ENCODE measurements at regions not wholly inside any gene's neighbourhood (a gene's known extent, or its start where the extent isn't known, plus 50 kb on each side); places are given as distances from the start of the nearest gene placed in this dataset.
A peak's percentile ranks its signal among the peaks of the same experiment; 100 is the strongest.

DNA sequence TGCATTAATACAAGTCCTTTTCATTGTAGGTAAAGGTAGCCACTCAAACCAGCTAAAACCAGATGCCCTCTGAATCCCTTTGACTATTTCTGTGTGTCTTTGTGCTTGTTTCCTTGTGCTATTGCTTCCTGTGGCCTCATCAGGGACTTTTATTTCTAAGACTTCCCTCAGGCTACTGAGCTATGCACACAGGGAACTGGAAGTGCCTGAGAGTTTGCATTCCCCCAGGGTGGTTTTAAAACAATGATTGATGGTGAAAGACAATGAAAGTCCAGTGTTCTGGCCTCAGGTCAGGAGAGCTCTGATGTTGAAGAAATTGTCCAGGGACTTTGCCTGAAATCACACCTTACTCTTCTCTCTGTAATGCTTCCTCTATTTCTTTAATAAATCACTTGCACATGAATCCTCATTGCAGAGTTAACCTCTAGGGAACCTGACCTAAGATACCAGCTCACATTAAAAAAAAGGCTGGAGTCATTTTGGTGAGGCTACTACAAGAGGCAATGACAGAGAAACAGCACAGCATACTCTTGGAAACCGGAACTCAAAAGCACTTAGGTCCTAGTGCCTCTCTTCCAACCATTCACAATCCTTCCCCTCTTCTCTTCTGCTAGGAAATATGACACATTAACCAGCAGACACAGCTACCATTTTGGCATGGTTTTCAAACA is 158.1 kb upstream of the NREP start:
- no peak for FAIRE-seq
- DNase-seq (ENCODE audit: insufficient read length, low spot score) = no peak

DNA sequence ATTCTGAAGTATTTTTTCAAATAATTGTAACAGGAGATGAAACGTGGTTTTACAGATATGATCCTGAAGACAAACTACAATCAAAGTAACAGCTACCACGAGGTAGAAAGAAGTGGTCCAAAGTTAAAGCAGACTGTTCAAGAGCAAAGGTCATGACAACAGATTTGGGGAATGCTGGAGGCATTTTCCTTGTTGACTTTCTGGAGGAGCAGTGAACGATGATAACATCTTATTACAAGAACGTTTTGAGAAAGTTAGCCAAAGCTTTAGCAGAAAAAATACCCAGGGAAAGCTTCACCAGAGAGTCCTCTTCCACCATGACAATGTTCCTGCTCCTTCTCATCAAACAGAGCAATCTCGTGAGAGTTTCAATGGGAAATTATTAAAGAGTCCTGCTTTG is 145.4 kb upstream of the NREP start:
- FAIRE-seq = no peak
- DNase-seq (ENCODE audit: insufficient read length, low spot score) = no peak

DNA sequence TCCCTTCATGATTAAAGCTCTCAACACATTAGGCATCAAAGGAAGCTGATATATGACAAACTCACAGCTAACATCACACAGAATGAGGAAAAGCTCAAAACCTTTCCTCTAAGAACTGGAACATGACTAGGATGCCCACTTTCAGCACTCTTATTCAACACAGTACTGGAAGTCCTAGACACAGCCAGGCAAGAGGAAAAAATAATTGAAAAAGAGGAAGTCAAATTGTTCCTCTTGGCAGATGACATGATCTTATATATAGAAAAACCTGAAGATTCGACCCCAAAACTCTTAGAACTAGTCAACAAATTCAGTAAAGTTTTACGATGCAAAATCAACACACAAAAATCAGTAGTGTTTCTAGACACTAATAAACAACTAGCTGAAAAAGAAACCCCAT is 144.3 kb upstream of the NREP start:
- FAIRE-seq (no peak), DNase-seq (ENCODE audit: insufficient read length, low spot score) (no peak)

- FAIRE-seq (no peak), DNase-seq (ENCODE audit: insufficient read length, low spot score) (no peak)
These were observed 136.0 kb upstream of the NREP start for GRCh38 chr5:111892949-111893348.

DNA sequence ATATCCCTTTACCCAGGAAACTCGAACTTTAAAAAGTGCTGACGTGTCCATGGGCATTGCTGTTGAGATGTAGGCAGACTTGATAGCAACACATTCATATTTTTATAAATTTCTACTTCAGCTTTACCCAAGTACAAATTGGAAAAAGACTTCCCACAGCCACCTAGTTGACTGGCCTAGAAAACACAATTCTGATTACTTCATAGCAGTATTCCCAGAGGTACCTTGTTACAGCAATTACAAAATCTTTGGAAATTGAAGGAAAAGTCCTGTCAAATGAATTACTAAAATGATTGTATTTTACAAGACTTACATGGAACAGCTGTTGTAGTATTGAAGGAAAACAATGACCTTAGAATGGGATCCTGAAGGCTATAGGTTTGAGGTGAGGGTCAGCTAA is 130.7 kb upstream of the NREP start:
- DNase-seq (ENCODE audit: insufficient read length, low spot score) = no peak
- FAIRE-seq = no peak

DNA sequence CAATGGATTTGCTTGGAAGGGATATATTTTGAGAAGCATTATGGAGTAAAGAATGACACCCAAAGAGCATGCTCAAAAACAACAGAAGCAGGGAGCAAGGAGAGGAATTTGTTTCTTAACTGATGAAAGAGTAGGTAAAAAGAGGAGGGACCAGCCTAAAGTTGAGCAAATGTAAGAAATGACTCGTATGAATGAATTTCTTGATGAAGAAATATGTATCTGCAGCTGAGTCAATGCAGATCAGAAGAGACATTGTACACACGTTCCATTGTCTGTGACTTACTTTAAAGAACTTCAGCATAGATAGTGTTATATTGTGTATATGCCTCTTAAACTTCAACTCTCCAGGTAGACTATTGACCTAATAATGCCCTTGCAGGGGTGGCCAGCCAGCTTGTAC is 112.7 kb upstream of the NREP start:
- DNase-seq (ENCODE audit: insufficient read length, low spot score) = no peak
- FAIRE-seq = no peak

DNA sequence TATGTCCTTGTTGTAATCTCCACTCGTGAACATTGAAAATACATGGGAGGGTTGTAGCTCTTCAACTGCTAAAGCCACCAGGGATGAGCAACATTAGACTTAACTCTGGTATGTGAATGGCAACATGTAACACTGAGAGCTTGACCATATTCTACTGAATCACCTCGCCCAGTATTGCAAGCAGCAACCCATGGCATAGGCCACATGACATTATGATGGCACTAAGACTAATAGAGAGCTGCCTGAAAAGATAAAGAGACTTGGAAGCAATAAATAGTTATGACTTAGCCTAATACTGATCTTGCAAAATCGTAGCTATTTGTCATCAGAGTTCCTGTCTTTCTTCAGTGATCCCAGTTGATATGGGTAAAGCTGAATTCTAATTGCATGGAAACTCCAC is 108.4 kb upstream of the NREP start:
- no peak for FAIRE-seq

GRCh38 chr5:111863801-111864200 is 106.8 kb upstream of the NREP start:
- no peak for FAIRE-seq
- no peak for DNase-seq (ENCODE audit: insufficient read length, low spot score)

More for the DNA sequence above, 108.4 kb upstream of the NREP start:
- DNase-seq (ENCODE audit: insufficient read length, low spot score) = no peak

- no peak for FAIRE-seq
- no peak for DNase-seq (ENCODE audit: insufficient read length, low spot score)
These were observed 102.7 kb upstream of the NREP start for GRCh38 chr5:111859533-111860270.

DNA sequence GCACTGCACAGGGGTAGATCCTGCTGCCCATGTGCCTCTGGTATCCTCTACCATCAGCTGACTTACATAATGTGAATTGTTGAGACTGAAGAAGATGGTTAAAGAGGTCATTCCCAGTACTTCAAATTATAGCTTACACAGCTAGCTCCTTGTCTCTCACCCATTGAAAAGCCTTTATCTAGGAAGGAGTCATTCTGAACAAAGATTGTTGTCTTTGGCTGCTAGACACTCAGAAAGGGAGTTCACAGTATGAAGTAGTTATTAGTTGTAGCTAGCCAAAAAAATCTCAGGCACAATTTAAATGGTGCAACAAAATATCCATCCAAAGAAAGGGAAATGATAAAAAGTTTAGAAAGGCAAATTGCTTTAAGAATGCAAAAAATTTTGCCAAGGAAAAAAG is 102.0 kb upstream of the NREP start:
- no peak for FAIRE-seq
- DNase-seq (ENCODE audit: insufficient read length, low spot score) = no peak

GRCh38 chr5:111857623-111858022 is 100.6 kb upstream of the NREP start:
- DNase-seq (ENCODE audit: insufficient read length, low spot score) (no peak), FAIRE-seq (no peak)

DNA sequence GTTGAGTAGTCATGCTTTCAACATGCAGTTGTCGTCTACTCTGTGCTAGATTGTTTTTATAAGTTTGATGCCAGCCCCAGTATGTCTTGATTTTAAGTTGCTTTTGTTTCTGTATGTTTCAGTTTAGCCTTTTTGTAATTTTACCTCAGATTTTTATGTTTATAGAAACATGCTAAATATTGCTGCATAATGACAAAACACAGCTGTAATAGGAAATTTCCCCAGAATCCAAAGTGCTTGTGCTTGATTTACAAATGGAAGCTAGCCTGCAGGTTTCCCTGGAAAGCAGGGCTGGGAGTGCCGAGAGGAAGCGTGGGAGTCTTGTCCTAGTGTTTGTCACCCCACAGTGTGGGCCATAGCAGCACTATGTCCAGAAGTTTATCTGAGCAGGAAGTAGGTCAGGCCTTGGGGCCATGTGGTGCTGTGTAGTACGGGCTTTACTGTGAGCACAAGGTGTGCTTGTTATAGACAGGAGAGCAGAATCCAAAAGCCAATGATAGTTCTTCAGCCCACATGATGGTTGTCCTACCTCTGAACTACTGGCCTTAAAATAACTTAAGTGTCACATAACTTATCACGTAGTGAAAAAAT is 100.0 kb upstream of the NREP start:
- FAIRE-seq (no peak), DNase-seq (ENCODE audit: insufficient read length, low spot score) (no peak)

DNA sequence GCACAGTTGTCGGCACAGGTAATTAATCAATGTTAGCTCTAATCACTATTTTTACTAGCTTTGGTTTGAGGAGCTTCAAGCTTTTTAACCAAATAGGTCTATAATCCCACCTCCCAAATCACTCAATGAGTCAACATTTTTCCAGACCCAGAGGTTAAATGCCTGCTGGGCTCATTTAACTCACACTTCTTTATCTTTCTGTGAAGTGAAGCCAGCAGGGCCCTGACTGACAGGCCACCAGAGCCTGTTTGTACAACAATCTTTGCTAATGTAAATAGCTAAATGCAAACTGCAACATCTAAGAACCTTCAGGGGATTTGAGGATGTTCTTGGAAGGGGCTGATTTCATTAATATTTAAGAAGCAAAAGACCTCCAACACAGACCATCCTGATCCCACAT is 98.4 kb upstream of the NREP start:
- FAIRE-seq (no peak), DNase-seq (ENCODE audit: insufficient read length, low spot score) (no peak)

DNA sequence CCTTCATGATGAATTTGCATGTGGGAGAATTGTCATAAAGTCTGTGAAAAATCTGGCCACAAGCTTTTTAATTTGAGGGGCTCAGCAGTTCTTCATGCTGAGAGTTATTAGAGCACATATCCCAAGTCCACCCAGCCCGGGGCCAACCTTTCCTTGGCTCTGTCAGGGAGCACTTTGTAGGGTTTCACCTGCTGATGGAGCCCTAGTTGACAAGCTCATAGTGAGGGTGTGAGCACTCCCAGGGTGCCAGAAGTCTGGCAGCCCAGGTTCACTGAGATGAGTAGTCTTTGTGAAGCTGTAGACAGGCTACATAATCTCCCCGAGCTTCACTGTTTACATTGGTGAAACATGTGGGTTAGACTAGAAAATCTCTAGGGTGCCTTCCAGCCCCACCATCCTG is 97.2 kb upstream of the NREP start:
- FAIRE-seq (no peak), DNase-seq (ENCODE audit: insufficient read length, low spot score) (no peak)

- peak; percentile 86 for FAIRE-seq
These were observed 96.8 kb upstream of the NREP start for GRCh38 chr5:111853748-111854147.

DNA sequence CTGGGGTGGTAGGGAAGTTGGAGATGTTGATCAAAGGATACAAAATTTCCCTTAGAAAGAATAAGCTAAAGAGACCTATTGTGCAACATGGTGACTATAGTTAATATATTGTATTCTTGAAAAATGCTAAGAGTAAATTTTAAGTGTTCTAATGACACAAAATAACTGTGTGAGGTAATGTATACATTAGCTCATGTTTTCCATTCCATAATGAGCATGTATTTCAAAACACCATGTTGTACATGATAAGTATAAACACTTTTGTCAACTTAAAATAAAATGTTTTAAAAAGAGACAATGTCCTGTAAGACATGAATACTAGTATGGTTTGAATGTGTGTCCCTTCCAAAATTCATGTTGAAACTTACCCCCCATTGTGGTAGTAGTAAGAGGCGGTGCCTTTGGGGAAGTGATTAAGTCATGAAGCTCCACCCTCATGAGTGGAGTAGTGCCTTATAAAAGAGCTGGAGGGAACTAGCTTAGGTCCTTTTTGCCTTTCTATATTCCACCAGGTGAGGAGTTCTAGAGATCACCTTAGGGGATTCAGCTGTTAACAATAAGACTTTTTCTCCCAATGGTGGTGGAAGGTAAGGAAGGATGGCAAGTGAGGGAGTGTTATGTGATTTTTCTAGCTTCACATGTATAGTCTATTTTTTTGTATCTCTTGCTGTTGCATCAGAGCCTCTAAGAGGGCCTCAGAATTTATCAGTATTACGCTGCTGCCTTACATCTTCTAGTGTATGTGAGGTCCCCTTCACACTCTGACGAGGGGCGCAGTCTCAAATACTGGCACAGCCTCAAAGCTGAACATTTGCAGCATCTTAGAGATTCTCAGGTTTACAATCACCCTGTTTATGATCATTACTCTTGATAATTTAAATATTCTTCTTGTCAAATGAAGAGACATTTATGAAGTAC is 94.9 kb upstream of the NREP start:
- no peak for FAIRE-seq

More at GRCh38 chr5:111853748-111854147, 96.8 kb upstream of the NREP start:
- DNase-seq (ENCODE audit: insufficient read length, low spot score) = peak; percentile 12

DNA sequence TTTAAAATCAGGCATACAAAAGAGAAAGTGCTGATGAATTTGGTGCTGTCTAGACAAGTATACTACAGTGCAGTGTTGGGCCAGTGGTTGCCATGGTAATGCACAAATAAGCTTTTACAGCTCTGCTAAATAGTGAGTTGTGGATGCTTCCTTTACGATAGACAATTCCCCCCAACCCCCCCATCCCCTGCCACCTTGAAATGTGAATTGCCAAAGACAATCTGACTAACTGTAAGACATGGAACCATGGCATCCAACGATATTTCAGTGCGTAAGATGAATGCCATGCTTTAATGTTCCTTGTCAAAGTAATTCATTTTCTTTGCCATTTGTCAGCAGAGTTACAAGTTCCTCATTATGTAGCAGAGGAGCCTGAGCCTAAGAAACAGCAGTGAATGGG is 91.5 kb upstream of the NREP start:
- DNase-seq (ENCODE audit: insufficient read length, low spot score) = no peak
- no peak for FAIRE-seq

More for the DNA sequence above, 94.9 kb upstream of the NREP start:
- DNase-seq (ENCODE audit: insufficient read length, low spot score) = no peak

DNA sequence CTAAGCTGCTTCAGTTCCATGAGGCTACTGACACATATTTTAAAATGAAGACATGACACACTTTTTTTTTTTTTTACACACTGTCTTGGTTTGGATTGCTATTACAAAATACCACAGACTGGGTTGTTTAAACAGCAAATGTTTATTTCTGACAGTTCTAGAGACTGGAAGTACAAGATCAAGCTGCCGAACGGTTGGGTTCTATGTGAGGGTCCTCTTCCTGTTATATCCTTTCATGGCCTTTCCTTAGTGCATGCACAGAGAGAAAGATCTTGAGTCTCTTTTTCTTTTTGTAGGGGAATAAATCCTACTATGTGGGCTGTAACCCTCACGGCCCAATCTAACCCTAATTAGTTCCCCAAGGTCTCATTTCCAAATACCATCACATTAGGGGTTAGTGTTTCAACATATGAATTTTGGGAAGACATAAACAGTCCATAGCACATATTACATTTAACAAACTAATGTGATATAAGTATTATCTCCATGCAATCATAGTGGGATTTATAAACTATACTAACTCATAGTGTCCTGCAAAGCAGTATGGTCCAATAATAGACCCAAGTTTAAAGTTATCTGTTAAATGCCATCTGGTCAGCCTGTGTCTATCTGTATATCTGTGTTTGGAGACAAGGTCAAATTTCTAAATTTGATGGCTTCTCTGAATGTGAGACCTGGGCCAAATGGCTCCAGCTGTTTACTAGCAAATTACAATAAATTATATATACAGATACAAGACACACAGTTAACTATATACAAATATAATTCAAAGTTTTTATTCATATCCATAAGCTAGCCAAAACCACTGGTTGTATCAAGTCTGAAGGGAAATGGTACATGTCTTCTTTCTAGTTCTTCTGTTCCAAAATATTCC is 90.3 kb upstream of the NREP start:
- DNase-seq (ENCODE audit: insufficient read length, low spot score) (no peak), FAIRE-seq (no peak)

GRCh38 chr5:111840036-111840674 is 83.2 kb upstream of the NREP start:
- DNase-seq (ENCODE audit: insufficient read length, low spot score) (no peak), FAIRE-seq (no peak)

DNA sequence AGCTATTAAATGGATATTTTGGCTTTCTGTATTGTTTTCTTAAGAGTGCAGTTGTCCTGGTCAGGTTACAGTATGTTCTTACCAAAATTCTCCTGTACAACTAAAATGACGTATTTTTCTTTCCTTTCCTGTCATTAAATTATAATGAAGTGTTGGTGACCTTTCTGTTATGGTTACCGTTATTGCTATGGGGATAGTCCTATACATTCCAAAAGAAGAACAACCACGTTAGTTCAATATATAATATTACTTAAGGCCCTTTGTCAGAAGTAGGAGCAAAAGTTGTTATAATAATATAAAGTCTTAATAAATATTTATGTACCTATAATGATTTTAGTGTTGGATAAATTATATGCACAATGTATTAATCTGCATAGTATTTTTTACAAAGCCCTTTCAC is 82.4 kb upstream of the NREP start:
- FAIRE-seq (no peak), DNase-seq (ENCODE audit: insufficient read length, low spot score) (no peak)

Data from GM19239 (cell line).